ENCODE measurements at regions not wholly inside any gene's neighbourhood (a gene's known extent, or its start where the extent isn't known, plus 50 kb on each side); places are given as distances from the start of the nearest gene placed in this dataset.

DNA sequence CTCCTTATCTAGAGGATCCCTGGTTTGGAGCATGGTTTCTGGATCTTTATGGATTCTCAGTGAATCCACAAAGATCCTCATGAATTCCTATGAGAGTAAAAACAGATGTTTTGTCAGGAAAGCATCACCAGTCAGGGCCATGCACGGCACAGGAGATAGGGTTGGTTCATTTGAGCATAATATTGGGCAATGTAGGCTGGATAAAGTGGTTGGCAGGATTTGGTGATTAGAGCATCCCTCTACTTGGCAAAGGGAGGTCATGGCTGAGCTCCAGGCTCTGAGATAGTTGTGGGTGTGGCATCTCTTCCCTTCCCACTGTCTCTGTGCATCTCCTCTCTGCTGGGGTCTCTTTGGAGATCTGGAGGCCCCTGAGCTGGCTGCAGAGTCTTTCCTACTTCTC lies 149.8 kb downstream of the DACT1 start:
- TF ChIP-seq, protein P1, sequence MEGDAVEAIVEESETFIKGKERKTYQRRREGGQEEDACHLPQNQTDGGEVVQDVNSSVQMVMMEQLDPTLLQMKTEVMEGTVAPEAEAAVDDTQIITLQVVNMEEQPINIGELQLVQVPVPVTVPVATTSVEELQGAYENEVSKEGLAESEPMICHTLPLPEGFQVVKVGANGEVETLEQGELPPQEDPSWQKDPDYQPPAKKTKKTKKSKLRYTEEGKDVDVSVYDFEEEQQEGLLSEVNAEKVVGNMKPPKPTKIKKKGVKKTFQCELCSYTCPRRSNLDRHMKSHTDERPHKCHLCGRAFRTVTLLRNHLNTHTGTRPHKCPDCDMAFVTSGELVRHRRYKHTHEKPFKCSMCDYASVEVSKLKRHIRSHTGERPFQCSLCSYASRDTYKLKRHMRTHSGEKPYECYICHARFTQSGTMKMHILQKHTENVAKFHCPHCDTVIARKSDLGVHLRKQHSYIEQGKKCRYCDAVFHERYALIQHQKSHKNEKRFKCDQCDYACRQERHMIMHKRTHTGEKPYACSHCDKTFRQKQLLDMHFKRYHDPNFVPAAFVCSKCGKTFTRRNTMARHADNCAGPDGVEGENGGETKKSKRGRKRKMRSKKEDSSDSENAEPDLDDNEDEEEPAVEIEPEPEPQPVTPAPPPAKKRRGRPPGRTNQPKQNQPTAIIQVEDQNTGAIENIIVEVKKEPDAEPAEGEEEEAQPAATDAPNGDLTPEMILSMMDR (IDR thresholded peaks at IDR 0.05) = no peak
- TF ChIP-seq POLR2A (IDR thresholded peaks at IDR 0.05) = no peak

Data from Peyer's patch (tissue), 4 donors.